ENCODE measurements at regions not wholly inside any gene's neighbourhood (a gene's known extent, or its start where the extent isn't known, plus 50 kb on each side); places are given as distances from the start of the nearest gene placed in this dataset.

DNA sequence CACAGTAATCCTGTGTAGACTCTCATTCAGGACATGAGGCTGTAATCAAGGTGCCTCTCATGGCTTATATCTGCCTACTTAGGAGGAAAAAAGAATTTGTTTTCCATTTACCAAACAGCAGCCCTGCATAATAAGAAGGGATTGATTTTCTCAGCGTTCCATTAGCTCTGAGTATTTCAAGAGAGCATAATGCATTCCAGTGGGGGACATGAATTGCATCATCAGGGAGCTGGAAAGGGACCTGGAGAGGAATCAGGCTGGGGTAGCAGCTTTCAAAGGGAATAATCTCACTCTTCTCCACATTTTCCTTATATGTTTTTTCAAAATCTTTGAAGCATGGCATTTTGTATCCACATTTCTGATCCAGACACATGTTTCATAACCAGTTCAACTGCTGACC is 150.6 kb upstream of the ANKRD28 start:
- WGBS, 2 experiments (ENCODE audit: extremely low coverage in 2 of 2, insufficient read length in 1 of 2) = no CpG with 5 or more reads among the region's 1 CpG
- CTCF ChIA-PET = no interaction called here
- Histone ChIP-seq H2AK5ac (ENCODE audit: low read depth, low read length) (no peak overlapping the region), H3K9ac (ENCODE audit: low read depth, low read length) (no peak overlapping the region), H3K36me3 (ENCODE audit: control insufficient read depth, insufficient read depth, low read length) (no peaks in the 10 kb centered on the region), H2BK5ac (ENCODE audit: low read depth, low read length, poor library complexity, severe bottlenecking) (no peak overlapping the region), H4K5ac (ENCODE audit: low read depth, low read length) (no peak overlapping the region), H3K4me1 (ENCODE audit: control insufficient read depth, insufficient read depth, low read length) (no peaks in the 10 kb centered on the region; the same call in none of the 2 replicates), H2AK9ac (replicated peaks; ENCODE audit: low read depth, low read length, poor library complexity) (no peak overlapping the region), H3K14ac (replicated peaks; ENCODE audit: low read depth, low read length) (no peak overlapping the region), H3K4ac (ENCODE audit: low read depth, low read length) (no peak overlapping the region), H3K27ac (ENCODE audit: insufficient read depth, low read length) (no peak overlapping the region), H4K91ac (ENCODE audit: insufficient read depth, low read depth, low read length) (no peak overlapping the region), H2BK20ac (ENCODE audit: low read depth, low read length) (no peak overlapping the region), H3K4me3 (ENCODE audit: insufficient read depth, low read depth, low read length) (no peak overlapping the region), H2BK15ac (ENCODE audit: low read depth, low read length) (no peak overlapping the region), H4K8ac (ENCODE audit: low read depth in 2 of 2, low read length in 2 of 2) (no peak overlapping the region), H3K56ac (ENCODE audit: extremely low read depth, insufficient read depth, low read length) (no peak overlapping the region), H3K27me3 (ENCODE audit: control insufficient read depth, insufficient read depth, low read length) (no peaks in the 10 kb centered on the region; the same call in 1 of the 2 replicates), H3K23ac (ENCODE audit: low read depth, low read length) (no peak overlapping the region), H3K4me2 (ENCODE audit: low read depth, low read length) (no peak overlapping the region), H3K18ac (ENCODE audit: low read depth, low read length) (no peak overlapping the region), H4K20me1 (ENCODE audit: insufficient read depth, low read length) (no peaks in the 10 kb centered on the region), H3K9me3 (ENCODE audit: control insufficient read depth, insufficient read depth, low read length) (no peaks in the 10 kb centered on the region), H3K79me1 (ENCODE audit: low read depth in 1 of 2, low read length in 2 of 2) (no peaks in the 10 kb centered on the region), H2BK120ac (ENCODE audit: low read depth, low read length) (no peak overlapping the region), H2AFZ (replicated peaks; ENCODE audit: low read length, poor library complexity) (no peak overlapping the region), H3K9me1 (ENCODE audit: insufficient read depth, low read length) (no peaks in the 10 kb centered on the region; the same call in 1 of the 2 replicates)
- BruUV-seq (replicated peaks) = no TSS peak
- TF ChIP-seq CEBPB (IDR thresholded peaks at IDR 0.05; ENCODE audit: low read depth, low read length) (peak; percentile 59; the same call in 1 of the 2 replicates), SMC3 (IDR thresholded peaks at IDR 0.05; ENCODE audit: low read depth, low read length) (no peak)
- intact Hi-C loops (cut with micrococcal nuclease) (no loop called here), dilution Hi-C loops (cut with HindIII; ENCODE audit: low sequenced_read_pairs, unreplicated experiment) (no loop called here), in situ Hi-C loops (cut with MboI; ENCODE audit: low sequenced_read_pairs) (no loop called here)
- POLR2A ChIA-PET (ENCODE audit: unreplicated experiment) = no interaction called here
- ATAC-seq (ENCODE audit: low read depth) (peak; percentile 27; the same call in 1 of the 2 replicates), DNase-seq (no peak)

Data from IMR-90 (cell line).